PC-3 (cell line): ENCODE measurements at regions not wholly inside any gene's neighbourhood (a gene's known extent, or its start where the extent isn't known, plus 50 kb on each side); places are given as distances from the start of the nearest gene placed in this dataset.
A peak's percentile ranks its signal among the peaks of the same experiment; 100 is the strongest.
"Not testable (repeated sequence)": the region's sequence is repeated elsewhere in the genome, so short reads cannot be mapped to it uniquely, and the experiment has no call there.

Experiments
- ATAC-seq: fragments of 200-7000 bp; cut with Tn5 transposase; 2 replicates; pipeline ENCODE4 v1.9.1; 2020; ENCODE audit warnings: mild to moderate bottlenecking, moderate library complexity
- BruUV-seq: library from RNA; stranded (reverse); fragments of 400-500 nt; replicated peaks from 2 replicates; lab custom pipeline; 2021; lab: Mats Ljungman, UMichigan
- CTCF ChIA-PET: fragments of 300-600 bp; sonication (Branson Sonifier 250); formaldehyde crosslinking; loops from one replicate; lab custom pipeline; 2022; ENCODE audit warnings: antibody characterized with exemption; lab: Charles Lee
- POLR2A ChIA-PET: fragments of 300-600 bp; sonication (Branson Sonifier 250); formaldehyde crosslinking; loops from one replicate; lab custom pipeline; 2022; ENCODE audit warnings: antibody characterized with exemption; ENCODE audit not compliant: unreplicated experiment; lab: Charles Lee
- DNase-seq: peaks from one replicate; pipeline ENCODE4 v3.0.0-alpha.2; 2015
- H2AFZ ChIP-seq: fragments of 300-600 bp; sonication (generic); 2 replicates; pipeline ENCODE4 v1.6.0; 2016; ENCODE audit warnings: antibody characterized with exemption, low read length
- H3F3A ChIP-seq: fragments of 300-600 bp; sonication (generic); one replicate; pipeline ENCODE4 v1.6.0; 2017; ENCODE audit warnings: antibody characterized with exemption, low read length, control low read depth, mild to moderate bottlenecking; ENCODE audit not compliant: unreplicated experiment
- H3K27ac ChIP-seq: fragments of 300-600 bp; sonication (generic); 2 replicates; pipeline ENCODE4 v1.5.1; 2016; ENCODE audit warnings: mild to moderate bottlenecking, low read length
- H3K27me3 ChIP-seq: fragments of 300-600 bp; sonication (generic); 2 replicates; pipeline ENCODE4 v1.6.1; 2016; ENCODE audit warnings: low read length, mixed read lengths
- H3K36me3 ChIP-seq: fragments of 300-600 bp; sonication (generic); 2 replicates; pipeline ENCODE4 v1.6.1; 2016; ENCODE audit warnings: low read depth, mixed run types, low read length, mixed read lengths
- H3K4me1 ChIP-seq: fragments of 300-600 bp; sonication (generic); 2 replicates; pipeline ENCODE4 v1.5.1; 2016; ENCODE audit warnings: low read length; ENCODE audit not compliant: insufficient read depth
- H3K4me2 ChIP-seq: fragments of 300-600 bp; sonication (generic); 2 replicates; pipeline ENCODE4 v1.6.0; 2016; ENCODE audit warnings: low read length
- H3K4me3 ChIP-seq: fragments of 300-600 bp; sonication (generic); 2 replicates; pipeline ENCODE4 v1.5.1; 2016; ENCODE audit warnings: mild to moderate bottlenecking, low read length, mixed read lengths
- H3K79me2 ChIP-seq: fragments of 300-600 bp; sonication (generic); 2 replicates; pipeline ENCODE4 v1.6.1; 2017; ENCODE audit warnings: low read length, mixed read lengths
- H3K9ac ChIP-seq: fragments of 300-600 bp; sonication (generic); 2 replicates; pipeline ENCODE4 v1.6.0; 2016; ENCODE audit warnings: mild to moderate bottlenecking, low read length
- H3K9me2 ChIP-seq: fragments of 300-600 bp; sonication (generic); replicated peaks from 2 replicates; pipeline ENCODE4 v1.6.1; 2016; ENCODE audit warnings: mixed run types, low read length, mixed read lengths
- H3K9me3 ChIP-seq: fragments of 300-600 bp; sonication (generic); 2 replicates; pipeline ENCODE4 v1.6.1; 2016; ENCODE audit warnings: low read length, mixed read lengths
- H4K20me1 ChIP-seq: fragments of 300-600 bp; sonication (generic); 2 replicates; pipeline ENCODE4 v1.6.1; 2016; ENCODE audit warnings: low read length, mixed read lengths
- CTCF ChIP-seq: fragments of 300-600 bp; sonication (generic); conservative IDR thresholded peaks from 2 replicates; pipeline ENCODE4 v1.5.1; 2017; ENCODE audit warnings: antibody characterized with exemption, low read depth, mild to moderate bottlenecking, low read length
- EZH2 ChIP-seq: fragments of 300-600 bp; sonication (generic); IDR thresholded peaks from one replicate; pipeline ENCODE4 v1.6.1; 2017; ENCODE audit warnings: antibody characterized with exemption, mild to moderate bottlenecking, low read length; ENCODE audit not compliant: unreplicated experiment
- EZH2phosphoT487 ChIP-seq: fragments of 300-600 bp; sonication (generic); IDR thresholded peaks from 2 replicates; pipeline ENCODE4 v1.6.1; 2018; ENCODE audit warnings: mild to moderate bottlenecking, antibody characterized with exemption, low read length, borderline replicate concordance
- intact Hi-C: fragments of 100-400 bp; cut with micrococcal nuclease; formaldehyde crosslinking; loops from 2 replicates; pipeline ENCODE4 v1.9.0; 2023

DNA sequence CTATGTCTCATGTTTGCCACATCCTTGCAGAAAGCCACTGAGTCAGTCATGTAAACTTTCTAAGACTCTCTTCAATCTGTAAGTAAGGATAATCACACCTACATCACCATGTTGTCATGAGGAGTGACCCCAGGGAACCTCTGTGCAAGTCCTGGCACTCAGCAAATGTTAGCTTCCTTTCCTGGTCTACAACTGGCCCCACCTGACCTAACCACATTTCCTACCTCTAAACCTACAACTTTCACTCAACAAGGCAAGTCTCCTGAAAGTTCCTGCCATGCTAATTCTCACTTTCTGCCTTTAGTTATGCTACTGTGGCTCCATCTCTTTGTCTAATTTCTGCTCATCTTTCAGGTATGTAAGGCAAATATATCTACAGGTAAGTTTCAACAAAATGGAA lies 72.3 kb upstream of the SEM1 start:
- no peak overlapping the region for H2AFZ ChIP-seq
- H3K4me3 ChIP-seq, result no peak overlapping the region
- H3K9ac ChIP-seq, result no peak overlapping the region
- no peaks in the 10 kb centered on the region for H3F3A ChIP-seq
- intact Hi-C loops, result no loop called here
- DNase-seq (peak; percentile 26), ATAC-seq (no peak)
- no peaks in the 10 kb centered on the region for H3K4me1 ChIP-seq
- BruUV-seq, result no TSS peak
- no peak overlapping the region for H3K27ac ChIP-seq
- no peaks in the 10 kb centered on the region for H3K27me3 ChIP-seq
- no peak overlapping the region for H3K4me2 ChIP-seq
- no peaks in the 10 kb centered on the region for H3K79me2 ChIP-seq
- H3K9me3 ChIP-seq, result no peaks in the 10 kb centered on the region
- no peaks in the 10 kb centered on the region for H3K9me2 ChIP-seq
- no peaks in the 10 kb centered on the region for H4K20me1 ChIP-seq
- CTCF ChIA-PET, result no interaction called here
- TF ChIP-seq CTCF (no peak), EZH2phosphoT487 (no peak), EZH2 (no peak)
- POLR2A ChIA-PET, result no interaction called here
- H3K36me3 ChIP-seq, result no peaks in the 10 kb centered on the region

DNA sequence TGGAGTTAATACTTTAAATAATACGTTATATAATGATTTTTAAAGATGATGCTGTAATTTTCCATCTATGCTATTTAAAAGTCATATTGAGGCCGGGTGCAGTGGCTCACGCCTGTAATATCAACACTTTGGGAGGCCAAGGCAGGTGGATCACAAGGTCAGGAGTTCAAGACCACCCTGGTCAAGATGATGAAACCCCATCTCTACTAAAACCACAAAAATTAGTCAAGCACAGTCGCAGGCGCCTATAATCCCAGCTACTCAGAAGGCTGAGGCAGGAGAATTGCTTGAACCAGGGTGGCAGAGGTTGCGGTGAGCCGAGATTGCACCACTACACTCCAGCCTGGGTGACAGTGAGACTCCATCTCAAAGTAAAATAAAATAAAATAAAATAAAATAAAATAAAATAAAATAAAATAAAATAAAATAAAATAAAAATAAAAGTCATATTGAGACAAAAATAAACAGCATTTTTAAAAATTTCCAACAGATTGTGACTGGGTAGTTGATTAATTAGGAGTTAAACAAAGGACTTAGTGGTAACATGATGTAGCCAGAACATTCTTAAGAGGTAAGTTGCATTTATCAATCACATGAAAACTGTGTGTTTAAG lies 73.1 kb upstream of the SEM1 start:
- H3K9me3 ChIP-seq, H3K4me1 ChIP-seq, H3K9me2 ChIP-seq, H3K27me3 ChIP-seq, H4K20me1 ChIP-seq, H3K4me3 ChIP-seq, H3K79me2 ChIP-seq, CTCF ChIA-PET, BruUV-seq, ATAC-seq, H3K9ac ChIP-seq, H3K36me3 ChIP-seq, H3F3A ChIP-seq, H2AFZ ChIP-seq, H3K4me2 ChIP-seq, POLR2A ChIA-PET, H3K27ac ChIP-seq, DNase-seq, intact Hi-C loops: not testable (repeated sequence)

DNA sequence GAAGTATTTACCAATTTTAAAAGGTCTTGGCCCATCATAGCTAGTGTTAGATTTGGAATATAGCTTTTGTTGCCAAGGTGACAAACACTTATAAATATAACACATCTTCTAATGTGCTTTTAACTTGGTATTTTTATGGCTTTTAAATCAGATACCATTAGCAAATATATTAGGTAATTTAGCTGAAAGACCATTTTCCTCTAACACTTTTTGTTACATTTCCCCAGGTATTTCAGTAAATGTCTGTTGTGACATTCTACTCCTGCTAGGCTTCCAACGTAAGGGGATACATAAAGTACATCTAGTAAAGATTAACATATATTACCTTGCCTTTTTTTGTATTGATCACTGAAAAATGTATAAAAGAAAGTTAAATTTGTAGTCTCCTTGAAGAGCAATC lies 75.0 kb upstream of the SEM1 start:
- ChIA-PET CTCF (no interaction called here), POLR2A (no interaction called here)
- ATAC-seq (no peak), DNase-seq (no peak)
- Histone ChIP-seq H3K27me3 (no peaks in the 10 kb centered on the region), H4K20me1 (no peaks in the 10 kb centered on the region), H3K27ac (no peak overlapping the region), H2AFZ (no peak overlapping the region), H3K9me2 (no peaks in the 10 kb centered on the region), H3F3A (no peaks in the 10 kb centered on the region), H3K9ac (no peak overlapping the region), H3K4me3 (no peak overlapping the region), H3K36me3 (no peaks in the 10 kb centered on the region), H3K9me3 (no peaks in the 10 kb centered on the region), H3K4me2 (no peak overlapping the region), H3K79me2 (no peaks in the 10 kb centered on the region), H3K4me1 (no peaks in the 10 kb centered on the region)
- no TSS peak for BruUV-seq
- TF ChIP-seq EZH2 (no peak), CTCF (no peak), EZH2phosphoT487 (no peak)
- intact Hi-C loops, result no loop called here
